WI38 (cell line): ENCODE measurements at regions not wholly inside any gene's neighbourhood (a gene's known extent, or its start where the extent isn't known, plus 50 kb on each side); places are given as distances from the start of the nearest gene placed in this dataset.

Experiments
- H3K4me3 ChIP-seq: 2 replicates; pipeline ENCODE4 v1.5.1; 2011; ENCODE audit warnings: low read depth, mild to moderate bottlenecking, control low read depth, low read length
- TF ChIP-seq, protein P1 (sequence below): IDR thresholded peaks from 2 replicates; pipeline ENCODE4 v1.5.1; 2012; ENCODE audit warnings: low read depth, mild to moderate bottlenecking, control low read depth, low read length

DNA sequence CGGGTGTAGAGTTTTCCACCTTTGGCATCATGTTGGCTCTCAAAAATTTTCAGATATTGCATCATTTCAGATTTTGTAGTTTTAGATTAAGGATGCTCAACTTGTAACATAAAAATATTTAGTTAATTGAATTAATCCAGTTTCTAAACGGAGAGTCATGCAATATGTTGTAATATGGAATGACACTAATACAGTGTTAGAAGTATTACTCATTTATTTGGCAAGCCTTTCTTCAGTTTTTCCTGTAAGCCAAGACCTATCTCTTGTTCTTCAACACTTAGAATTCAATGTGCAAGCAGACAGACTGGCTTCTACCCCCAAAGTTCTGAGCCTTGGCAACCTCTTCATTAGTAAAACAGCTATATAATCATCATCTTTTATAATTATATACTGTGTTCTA, 985.0 kb upstream of the GOT2 start:
- TF ChIP-seq, protein P1, sequence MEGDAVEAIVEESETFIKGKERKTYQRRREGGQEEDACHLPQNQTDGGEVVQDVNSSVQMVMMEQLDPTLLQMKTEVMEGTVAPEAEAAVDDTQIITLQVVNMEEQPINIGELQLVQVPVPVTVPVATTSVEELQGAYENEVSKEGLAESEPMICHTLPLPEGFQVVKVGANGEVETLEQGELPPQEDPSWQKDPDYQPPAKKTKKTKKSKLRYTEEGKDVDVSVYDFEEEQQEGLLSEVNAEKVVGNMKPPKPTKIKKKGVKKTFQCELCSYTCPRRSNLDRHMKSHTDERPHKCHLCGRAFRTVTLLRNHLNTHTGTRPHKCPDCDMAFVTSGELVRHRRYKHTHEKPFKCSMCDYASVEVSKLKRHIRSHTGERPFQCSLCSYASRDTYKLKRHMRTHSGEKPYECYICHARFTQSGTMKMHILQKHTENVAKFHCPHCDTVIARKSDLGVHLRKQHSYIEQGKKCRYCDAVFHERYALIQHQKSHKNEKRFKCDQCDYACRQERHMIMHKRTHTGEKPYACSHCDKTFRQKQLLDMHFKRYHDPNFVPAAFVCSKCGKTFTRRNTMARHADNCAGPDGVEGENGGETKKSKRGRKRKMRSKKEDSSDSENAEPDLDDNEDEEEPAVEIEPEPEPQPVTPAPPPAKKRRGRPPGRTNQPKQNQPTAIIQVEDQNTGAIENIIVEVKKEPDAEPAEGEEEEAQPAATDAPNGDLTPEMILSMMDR, result no peak
- no peak overlapping the region for H3K4me3 ChIP-seq

DNA sequence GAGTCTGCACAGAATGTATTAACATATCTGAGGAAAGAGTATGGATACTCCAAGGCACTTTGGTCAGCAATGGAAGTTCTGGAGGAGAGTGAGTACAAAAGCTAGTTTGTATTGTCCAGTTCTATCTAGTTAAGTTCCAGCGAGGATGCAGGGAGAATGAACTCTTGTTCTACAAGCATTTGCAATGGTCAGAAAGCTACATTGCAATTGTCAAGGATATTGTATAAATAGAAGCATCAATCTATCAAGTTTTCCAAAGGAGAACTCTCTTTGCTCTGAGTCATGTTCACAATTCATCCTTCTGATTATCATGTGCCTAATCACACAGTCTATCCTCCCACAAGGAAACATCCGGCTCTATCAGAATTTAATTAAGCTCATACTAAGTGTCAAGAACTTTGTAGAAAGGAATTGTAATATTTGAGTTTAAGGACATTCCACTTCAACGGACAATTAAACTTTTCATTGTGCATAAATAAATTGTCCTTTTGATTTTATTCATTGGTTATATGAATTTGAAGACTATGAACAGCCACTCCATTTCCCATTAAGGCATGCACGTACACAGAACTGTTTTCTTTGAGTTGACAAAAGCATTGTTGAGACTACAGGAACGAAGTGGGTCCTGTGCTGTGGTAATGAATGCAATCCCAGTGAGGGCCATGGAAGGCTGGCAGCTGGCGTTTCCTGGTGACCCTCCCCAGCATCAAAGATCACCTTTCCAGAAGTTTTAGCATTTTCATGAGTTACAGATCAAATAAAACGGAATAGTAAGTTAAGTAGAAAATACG, 973.5 kb upstream of the GOT2 start:
- TF ChIP-seq, protein P1, result no peak

DNA sequence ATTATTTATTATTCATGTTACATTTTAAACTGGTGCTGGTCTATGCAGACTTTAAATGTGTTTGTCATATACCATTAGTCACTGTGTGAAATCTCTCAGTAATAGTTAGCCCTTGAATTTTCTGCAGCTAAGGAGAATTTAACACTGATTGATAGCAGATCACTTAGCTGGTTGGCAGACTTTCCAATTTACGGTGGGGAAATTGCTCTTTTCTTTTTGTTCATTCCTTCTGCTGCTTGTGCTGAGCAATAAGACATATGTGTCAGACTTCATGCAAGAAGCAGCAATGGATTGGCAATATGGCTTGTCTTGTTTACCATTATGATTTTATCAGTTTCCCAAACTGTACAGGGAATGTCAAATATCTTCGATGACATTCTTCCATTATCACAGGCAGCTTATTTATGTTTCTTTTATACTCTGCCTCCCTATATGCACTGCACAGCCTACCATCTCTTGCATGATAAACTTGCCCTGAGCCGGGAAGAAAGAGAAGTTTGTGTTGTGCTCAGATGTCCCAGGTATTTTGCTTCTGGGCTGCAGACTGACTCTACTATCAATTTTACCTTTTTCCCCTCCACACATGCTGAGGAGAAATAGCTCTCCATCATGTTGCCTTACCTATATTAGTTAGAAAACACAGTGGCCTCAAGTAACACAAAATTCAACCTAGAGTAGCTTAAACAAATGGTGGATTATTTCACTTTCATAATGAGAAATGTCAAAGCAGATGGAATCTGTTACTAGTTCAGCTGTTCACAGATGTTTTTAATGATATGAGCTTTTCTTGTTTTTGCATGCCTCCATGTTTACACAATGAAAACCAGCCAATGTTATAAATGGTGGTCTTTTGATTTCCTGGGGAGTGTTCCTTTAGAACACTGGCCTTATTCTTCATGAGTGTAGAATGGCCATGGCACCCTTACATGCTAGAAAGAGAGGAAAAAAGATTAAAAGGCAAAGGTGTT, 968.1 kb upstream of the GOT2 start:
- TF ChIP-seq, protein P1, result no peak

More for the DNA sequence above, 973.5 kb upstream of the GOT2 start:
- no peak overlapping the region for H3K4me3 ChIP-seq

DNA sequence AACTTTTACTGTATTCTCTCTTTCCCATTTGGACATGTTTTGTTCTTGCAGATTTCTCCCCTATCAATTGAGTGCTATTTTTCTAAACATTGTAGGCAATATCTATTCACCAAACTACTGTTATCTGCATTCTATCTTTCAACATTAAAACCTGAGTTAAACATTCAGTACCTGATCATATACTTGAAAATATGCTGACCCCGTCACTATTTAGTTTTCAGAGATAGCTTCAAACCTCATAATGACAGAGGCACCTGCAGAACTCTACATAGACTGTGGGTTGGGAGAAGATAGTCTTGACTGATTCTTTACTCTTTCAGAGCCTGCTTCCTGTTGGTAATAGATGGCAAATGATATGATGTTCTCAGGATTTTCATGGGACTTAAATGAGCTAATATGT, 965.7 kb upstream of the GOT2 start:
- no peak overlapping the region for H3K4me3 ChIP-seq
- TF ChIP-seq, protein P1, result no peak

More for the DNA sequence above, 968.1 kb upstream of the GOT2 start:
- H3K4me3 ChIP-seq, result no peak overlapping the region

- TF ChIP-seq, protein P1, result no peak
- no peak overlapping the region for H3K4me3 ChIP-seq
Observed at GRCh38 chr16:59698346-59699020, 964.4 kb upstream of the GOT2 start.

- H3K4me3 ChIP-seq, result no peak overlapping the region
- TF ChIP-seq, protein P1, result no peak
Observed at GRCh38 chr16:59697761-59698160, 963.6 kb upstream of the GOT2 start.
